ENCODE measurements at regions not wholly inside any gene's neighbourhood (a gene's known extent, or its start where the extent isn't known, plus 50 kb on each side); places are given as distances from the start of the nearest gene placed in this dataset.

GRCh38 chrX:34365471-34365870, 233.4 kb upstream of the FAM47A start:
- 21 to 27% methylated on average over 4 of the region's 4 CpGs for WGBS, 2 donors
- DNase-seq (no peak), FAIRE-seq (no peak)

DNA sequence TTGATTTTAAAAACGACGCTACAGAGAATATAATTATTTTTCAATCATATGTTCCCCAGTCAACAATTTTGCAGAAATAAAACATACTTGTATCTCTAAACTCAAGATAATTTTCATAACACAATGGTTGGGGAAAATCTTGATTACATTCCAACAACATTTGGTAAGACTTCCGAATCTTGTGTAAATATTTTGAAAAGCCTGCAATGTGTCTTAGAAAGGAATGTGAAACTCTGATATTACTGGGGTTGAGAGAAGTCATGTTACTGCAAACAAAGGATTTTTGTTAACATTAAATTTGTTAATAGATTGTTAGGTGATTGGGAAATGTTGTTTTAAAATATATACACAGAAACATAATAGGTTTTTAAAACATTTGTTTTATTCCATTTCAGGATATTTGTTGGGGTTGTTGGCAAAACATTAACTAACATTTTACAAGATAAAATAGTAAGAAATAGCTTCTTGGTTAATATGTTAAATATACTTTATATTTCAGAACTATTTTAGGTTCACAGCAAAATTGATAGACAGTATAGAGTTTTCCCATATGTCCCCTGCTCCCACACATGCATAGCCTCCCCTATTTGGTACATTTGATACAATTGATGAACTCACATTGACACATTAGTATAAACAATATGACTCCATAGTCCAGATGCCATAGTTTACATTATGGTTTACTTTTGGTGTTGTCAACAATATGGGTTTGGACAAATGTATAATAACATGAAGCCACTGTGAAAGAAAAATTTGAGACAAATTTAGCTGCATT, 218.6 kb upstream of the FAM47A start:
- Histone ChIP-seq H3K27ac (no peak overlapping the region), H3K4me1 (peaks cover 0 to 4% (median 0%) of the 10 kb centered on the region in 3 donors), H3K4me3 (no peak overlapping the region), H3K9me3 (no peaks in the 10 kb centered on the region), H3K36me3 (no peaks in the 10 kb centered on the region), H3K27me3 (no peaks in the 10 kb centered on the region)
- 12 to 17% methylated on average over 3 of the region's 3 CpGs for WGBS, 2 donors
- no peak for DNase-seq
- peak; percentile 95 for FAIRE-seq
- ATAC-seq = peak in 3 of 4 donors; percentile 29 to 52 (median 36)
- TF ChIP-seq CTCF (IDR thresholded peaks at IDR 0.05) = no peak
- intact Hi-C loops (cut with DNase I) = no loop called here

More at GRCh38 chrX:34365471-34365870, 233.4 kb upstream of the FAM47A start:
- intact Hi-C loops (cut with DNase I) = no loop called here
- ATAC-seq = no peak
- Histone ChIP-seq H3K36me3 (no peaks in the 10 kb centered on the region), H3K4me3 (no peak overlapping the region), H3K27me3 (no peaks in the 10 kb centered on the region), H3K4me1 (no peaks in the 10 kb centered on the region), H3K27ac (no peak overlapping the region), H3K9me3 (no peaks in the 10 kb centered on the region)
- TF ChIP-seq CTCF (IDR thresholded peaks at IDR 0.05) = no peak

DNA sequence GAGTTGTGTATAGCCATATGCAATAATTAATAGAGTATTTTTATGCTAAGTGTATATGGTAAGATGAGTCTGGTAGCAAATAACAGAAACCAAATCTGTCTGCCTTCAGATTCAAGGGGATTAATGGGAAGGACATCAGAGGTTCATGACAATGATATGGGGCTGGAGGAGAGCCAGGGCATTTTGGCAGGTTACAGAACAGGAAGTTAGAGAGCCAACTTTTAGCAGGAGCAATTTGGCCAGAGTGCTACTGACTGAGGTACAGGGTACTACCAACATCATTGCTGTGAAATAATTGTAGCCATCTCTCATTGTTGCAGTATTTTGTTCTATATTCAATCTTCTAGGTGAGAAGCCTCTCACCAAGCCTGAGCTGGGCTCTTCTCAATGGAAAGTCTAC, 210.9 kb upstream of the FAM47A start:
- H3K27ac ChIP-seq = no peak overlapping the region
- no peaks in the 10 kb centered on the region for H3K4me1 ChIP-seq
- DNase-seq = no peak
- no peak for ATAC-seq
- H3K4me3 ChIP-seq = no peak overlapping the region
- FAIRE-seq = no peak
- H3K36me3 ChIP-seq = no peaks in the 10 kb centered on the region
- intact Hi-C loops (cut with DNase I) = no loop called here
- TF ChIP-seq CTCF (IDR thresholded peaks at IDR 0.05) = no peak
- no peaks in the 10 kb centered on the region for H3K9me3 ChIP-seq
- H3K27me3 ChIP-seq = peaks cover 0 to 4% (median 0%) of the 10 kb centered on the region in 4 donors

- TF ChIP-seq CTCF (IDR thresholded peaks at IDR 0.05) = no peak
- intact Hi-C loops (cut with DNase I) = no loop called here
- no peaks in the 10 kb centered on the region for H3K9me3 ChIP-seq
- no peaks in the 10 kb centered on the region for H3K36me3 ChIP-seq
- ATAC-seq = no peak
- no peak overlapping the region for H3K27ac ChIP-seq
- FAIRE-seq = no peak
- peaks cover 0 to 4% (median 0%) of the 10 kb centered on the region in 4 donors for H3K27me3 ChIP-seq
- H3K4me1 ChIP-seq = no peaks in the 10 kb centered on the region
- no peak for DNase-seq
- no peak overlapping the region for H3K4me3 ChIP-seq
- 15 to 30% methylated on average over 4 of the region's 4 CpGs for WGBS, 2 donors
Observed at GRCh38 chrX:34341814-34342213, 209.7 kb upstream of the FAM47A start.

DNA sequence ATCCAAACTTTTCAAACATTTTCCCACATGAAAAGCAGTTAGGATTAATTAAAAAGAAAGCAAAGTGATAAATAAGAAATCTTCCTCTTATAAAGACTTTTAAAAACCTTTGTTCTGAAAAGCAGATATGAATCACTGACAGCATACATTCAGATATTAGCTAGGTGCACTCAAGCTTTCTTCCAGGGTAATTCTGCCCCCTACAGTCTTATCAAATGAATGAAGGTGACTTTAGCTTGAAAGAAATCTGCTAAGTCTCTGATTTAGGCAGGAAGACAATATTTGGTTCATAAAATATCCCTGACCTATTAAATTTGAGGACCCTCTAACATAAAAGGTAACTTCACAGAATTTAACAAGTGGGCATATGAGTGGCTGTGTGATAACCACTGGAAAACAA, 209.1 kb upstream of the FAM47A start:
- no peak overlapping the region for H3K27ac ChIP-seq
- DNase-seq (no peak), ATAC-seq (no peak), FAIRE-seq (peak; percentile 54)
- no peaks in the 10 kb centered on the region for H3K36me3 ChIP-seq
- intact Hi-C loops (cut with DNase I) = no loop called here
- peaks cover 0 to 4% (median 0%) of the 10 kb centered on the region in 4 donors for H3K27me3 ChIP-seq
- no peak overlapping the region for H3K4me3 ChIP-seq
- no peaks in the 10 kb centered on the region for H3K9me3 ChIP-seq
- TF ChIP-seq CTCF (IDR thresholded peaks at IDR 0.05) = no peak
- H3K4me1 ChIP-seq = no peaks in the 10 kb centered on the region

Measured in pancreas (tissue), 10 donors.